Right kidney (tissue), 1 donor: ENCODE measurements at regions not wholly inside any gene's neighbourhood (a gene's known extent, or its start where the extent isn't known, plus 50 kb on each side); places are given as distances from the start of the nearest gene placed in this dataset.

ENCODE experiments used
- DNase-seq: peaks from one replicate; pipeline ENCODE4 v3.0.0-alpha.2; 2016

DNA sequence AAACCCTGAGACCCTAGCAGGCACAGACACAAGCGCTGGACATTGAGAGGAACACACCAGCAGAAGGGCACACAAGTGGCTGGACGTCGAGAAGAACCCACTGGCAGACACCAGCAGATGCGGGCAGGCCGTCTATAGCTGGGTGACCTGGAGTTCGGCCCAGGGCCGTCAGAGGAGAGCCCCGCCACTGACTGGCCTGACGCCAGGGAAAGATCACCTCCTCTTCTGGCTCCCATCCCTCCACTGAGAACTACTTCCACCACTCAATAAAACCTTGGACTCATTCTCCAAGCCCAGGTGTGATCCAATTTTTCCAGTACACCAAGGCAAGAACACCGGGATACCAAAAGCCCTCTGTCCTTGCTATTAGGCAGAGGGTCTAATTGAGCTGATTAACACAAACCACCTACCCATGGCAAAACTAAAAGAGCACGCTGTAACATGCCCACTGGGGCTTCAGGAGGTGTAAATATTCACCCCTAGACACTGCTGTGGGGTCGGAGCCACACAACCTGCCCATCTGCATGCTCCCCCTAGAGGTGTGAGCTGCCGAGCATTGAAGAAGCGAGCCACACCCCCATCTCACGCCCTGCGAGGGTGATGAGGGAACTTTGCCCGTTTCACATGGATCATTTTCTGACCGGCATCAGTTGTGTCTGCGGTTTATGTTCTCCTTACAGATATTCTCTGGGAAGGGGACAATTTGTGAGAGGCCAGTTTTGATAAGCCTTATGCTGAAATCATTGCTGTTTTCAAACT lies 104.8 kb downstream of the HLX start:
- DNase-seq, result no peak

GRCh38 chr1:220990427-220991339 lies 111.4 kb downstream of the HLX start:
- DNase-seq, result no peak

- DNase-seq, result no peak
Measured at GRCh38 chr1:220991506-220991905, 112.3 kb downstream of the HLX start.

- DNase-seq, result no peak
Measured at GRCh38 chr1:220991959-220992704, 112.9 kb downstream of the HLX start.

DNA sequence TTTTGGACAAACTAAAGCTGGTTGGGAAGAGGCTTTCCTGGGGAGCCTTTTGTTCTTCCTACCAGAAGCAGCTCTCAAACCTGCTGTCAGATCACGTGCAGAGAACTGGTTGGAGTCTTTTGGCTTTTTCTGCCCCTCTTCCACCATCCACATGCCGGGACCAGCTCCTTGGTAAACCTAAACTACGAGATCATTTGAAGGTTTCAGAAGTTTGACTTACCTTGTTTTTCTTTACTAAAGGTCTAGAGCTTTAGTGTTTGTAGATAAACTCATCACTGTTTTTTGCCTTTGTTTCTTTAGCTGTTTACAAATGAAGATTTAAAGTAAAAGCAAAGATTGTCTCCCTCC lies 113.4 kb downstream of the HLX start:
- DNase-seq, result no peak

GRCh38 chr1:220994671-220995070 lies 115.4 kb downstream of the HLX start:
- DNase-seq, result no peak

GRCh38 chr1:220997791-220998190 lies 118.5 kb downstream of the HLX start:
- DNase-seq, result no peak

DNA sequence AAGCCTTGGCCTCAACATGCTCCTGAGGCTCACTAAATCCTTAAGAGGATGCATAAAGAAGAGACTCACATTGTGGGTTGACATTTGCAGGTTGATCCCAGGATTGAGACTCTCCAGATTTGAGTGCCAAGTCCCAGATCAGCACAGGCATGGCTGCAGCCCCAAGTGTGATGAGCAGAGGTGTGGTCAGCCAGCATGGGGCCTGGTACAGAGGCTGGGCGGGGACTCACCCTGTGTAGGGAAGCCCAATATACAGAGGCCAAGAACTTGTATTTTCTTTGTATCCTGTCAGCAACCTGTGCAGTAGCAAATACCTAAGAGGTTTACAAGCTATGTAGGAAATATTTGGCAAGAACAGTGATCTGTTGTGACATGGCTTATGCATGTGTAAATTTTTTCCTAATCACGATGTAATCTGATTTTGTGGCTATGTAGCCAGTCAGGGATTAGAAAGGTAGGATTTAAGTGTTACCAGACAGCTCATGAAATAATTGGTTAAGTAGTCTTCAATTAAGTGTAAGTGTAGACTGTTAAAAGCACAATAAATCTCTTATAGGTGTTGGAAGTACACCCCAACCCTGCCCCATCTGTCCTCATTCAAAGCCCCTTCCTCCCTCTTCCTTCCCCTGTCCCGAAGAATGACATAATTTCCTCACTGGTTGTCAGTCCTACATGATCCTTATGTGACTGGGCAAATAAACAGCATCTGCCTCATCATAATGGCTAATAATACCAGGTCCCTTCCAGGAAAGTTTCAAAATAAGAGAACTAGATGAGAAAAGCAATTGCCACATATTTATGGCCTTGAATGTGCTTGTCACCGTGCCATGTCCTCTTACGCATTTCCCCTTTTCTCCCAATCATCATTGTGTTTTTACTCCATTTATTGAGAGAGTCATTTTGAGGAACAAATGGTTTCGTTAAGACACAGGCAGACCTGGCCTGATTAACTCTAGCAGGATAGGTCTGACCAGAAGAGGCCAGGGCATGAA lies 120.9 kb downstream of the HLX start:
- DNase-seq, result no peak

DNA sequence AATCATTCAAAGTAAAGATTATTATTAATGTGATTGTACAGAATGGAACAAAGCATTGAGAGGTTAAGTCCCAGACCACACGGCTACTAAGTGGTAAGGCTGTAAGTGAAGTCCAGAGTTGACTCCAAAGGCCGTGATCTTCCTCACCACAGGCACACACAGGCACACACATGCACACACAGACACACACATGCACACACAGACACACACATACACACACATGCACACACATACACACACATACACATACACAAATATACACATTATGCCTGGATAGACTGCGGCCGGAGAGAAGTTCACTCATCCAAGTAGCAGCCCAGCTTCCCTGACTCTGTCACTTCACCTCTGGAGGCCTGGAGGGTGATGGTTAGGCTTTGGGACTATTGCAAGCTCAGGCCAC lies 121.9 kb downstream of the HLX start:
- DNase-seq, result no peak

DNA sequence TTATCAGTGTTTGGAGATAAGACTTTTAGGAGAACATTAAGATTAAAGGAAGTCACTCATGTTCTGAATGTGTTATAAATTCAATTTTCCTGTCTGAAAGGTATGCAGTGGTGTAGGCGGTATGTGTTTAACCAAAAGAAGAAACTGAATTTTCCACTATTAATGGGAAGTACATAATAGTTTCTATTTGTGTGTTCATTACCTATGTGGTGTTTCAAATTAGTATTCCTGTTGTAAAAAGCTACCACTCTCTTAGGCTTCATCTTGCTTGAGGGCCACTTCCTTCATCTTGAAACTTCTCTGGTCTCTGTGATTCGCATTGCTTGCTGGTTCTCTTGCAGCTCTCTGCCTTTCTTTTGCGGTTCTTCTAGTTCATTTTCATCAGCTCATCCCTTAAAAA lies 123.4 kb downstream of the HLX start:
- DNase-seq, result no peak

GRCh38 chr1:221011145-221011544 lies 131.9 kb downstream of the HLX start:
- no peak for DNase-seq

GRCh38 chr1:221012120-221012519 lies 132.9 kb downstream of the HLX start:
- DNase-seq, result no peak

DNA sequence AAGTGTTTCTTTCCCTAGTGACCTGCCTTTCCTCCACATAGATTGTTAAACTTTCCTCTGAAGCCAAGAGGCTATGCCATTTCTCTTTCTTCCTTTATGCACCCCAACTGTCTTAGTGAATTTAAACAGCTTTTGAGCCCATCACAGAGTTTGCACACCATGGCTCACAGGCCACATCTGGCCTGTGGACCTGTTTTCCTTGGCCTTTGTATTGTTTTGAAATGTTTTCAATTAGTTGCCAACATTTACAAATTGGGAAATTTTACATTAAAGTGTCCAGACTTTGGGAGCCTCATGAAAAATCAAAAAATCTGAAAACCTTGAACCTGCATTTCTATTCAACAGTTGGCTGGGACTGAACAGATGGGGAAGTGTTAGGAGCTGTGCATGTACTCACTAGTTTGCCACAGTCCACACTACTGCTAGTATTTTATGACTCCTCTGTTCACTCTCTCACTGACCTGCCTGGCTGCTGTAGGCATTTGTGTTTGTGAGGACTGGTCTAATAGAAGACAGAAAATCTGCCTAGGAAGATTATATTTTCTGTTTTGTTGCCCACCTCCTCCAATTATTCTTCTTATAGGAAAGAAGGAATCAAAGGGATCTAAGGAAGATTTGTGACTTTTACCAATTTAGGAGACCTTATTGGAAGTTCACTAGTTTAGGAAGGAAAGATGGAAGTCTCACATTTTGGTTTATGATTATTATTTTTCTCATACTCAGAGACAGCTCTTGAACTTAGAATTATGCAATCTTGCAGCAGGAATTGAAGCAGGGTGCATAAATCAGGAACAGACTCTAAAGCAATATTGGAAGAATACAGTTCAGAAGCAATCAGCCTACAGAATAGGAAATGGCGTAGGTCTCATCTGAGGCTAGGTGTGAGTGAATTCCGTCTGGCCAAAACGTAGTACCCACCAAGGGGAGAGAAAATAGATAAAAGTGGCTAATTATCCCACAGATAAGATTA lies 134.7 kb downstream of the HLX start:
- no peak for DNase-seq

DNA sequence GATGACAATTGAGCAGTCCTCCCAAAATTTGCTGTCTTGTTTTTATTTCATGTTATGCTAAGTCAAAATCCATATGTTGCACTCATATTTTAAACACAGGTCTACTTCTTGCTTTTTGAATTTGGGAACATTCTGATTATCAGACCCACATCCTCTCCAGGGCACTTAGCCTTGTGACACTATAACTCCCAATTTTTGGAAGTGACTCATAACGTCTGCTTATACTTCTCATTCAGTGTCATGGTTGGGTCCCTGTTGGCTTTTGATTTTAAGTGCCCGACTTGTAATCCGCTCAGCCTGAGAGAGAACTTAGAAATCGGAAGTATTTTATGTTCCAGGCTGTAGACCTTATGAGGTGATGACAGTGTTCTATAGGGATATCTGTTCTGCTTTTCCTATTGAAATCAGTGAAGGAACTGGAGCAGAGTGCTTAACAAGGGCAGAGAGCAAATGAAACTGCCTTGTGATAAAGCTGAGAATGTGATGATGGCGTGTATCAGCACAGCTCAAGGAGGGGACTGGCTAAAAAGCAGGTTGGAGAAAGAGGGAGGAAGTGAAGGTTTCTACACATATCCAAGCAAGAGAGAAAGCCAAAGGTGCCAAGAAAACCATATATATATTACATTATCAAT lies 136.0 kb downstream of the HLX start:
- DNase-seq, result no peak

DNA sequence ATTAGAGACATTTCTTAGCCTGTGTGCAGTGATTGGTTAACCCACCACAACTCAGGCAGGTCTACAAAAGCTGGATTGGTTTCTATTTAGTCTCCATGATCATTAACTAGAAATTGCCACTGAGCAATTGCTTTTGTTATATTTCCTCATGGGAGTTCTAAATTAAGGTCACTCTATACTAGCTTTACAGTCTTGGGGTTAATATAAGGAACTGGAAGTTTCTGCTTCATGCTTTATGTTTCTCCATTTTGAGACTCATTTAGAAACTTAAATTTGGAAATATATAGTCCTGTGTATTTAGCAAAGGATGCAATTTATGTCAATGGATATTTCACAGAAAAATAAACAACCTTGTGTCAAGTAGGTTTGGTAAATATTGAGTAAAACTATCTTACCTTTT lies 137.5 kb downstream of the HLX start:
- no peak for DNase-seq

GRCh38 chr1:221018414-221018813 lies 139.2 kb downstream of the HLX start:
- no peak for DNase-seq

- no peak for DNase-seq
Measured at GRCh38 chr1:221022331-221022730, 143.1 kb downstream of the HLX start.

- DNase-seq, result no peak
Measured at GRCh38 chr1:221023482-221023881, 144.2 kb downstream of the HLX start.

DNA sequence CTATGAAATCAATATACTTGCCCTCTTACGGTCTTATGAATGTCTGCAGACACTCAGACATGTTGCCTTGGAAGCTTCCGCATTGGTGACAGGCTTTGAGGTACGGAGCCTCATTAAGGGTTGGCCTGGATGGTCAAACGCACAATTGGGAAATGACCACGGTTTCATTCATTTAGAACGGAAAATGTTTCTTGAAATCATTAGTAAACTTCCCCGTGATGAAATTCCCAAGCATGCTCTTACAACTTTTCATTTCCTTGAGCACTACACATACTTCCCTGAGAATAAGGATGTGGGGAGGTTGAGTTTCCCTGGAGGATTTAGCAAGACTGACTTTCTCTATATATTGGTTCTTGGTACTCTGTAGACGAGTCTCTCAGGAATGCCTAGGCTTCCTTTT lies 146.3 kb downstream of the HLX start:
- no peak for DNase-seq

DNA sequence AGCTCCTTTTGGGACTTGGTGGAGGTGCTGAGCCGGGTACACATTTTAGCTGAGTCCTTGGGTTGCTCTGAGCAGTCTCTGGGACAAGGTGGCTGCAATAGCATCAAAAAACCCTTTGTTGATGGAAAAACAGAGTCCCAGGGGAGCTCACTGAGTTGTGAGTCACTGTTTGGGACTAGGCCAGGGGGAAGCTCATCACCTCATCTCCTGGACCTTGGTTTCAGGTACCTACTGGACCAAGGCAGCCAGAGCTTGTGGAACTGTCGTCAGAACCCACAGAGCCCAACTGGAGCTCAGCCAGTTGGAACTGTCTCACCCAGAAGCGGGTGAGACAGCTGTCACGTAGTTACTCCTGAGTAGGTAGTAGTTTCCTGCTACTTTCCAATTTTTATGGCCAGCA lies 146.7 kb downstream of the HLX start:
- DNase-seq, result no peak
